Neural progenitor cell (in vitro differentiated cells): ENCODE measurements at regions not wholly inside any gene's neighbourhood (a gene's known extent, or its start where the extent isn't known, plus 50 kb on each side); places are given as distances from the start of the nearest gene placed in this dataset.

Experiments used
- DNase-seq: peaks from one replicate; pipeline ENCODE4 v3.0.0-alpha.2; 2016; ENCODE audit warnings: low spot score
- H2AFZ ChIP-seq: fragments of 200-600 bp; sonication (generic); replicated peaks from 2 replicates; pipeline ENCODE4 v1.6.1; 2016; ENCODE audit warnings: antibody characterized with exemption
- H3F3A ChIP-seq: fragments of 200-600 bp; sonication (generic); 2 replicates; pipeline ENCODE4 v1.6.1; 2016; ENCODE audit warnings: antibody characterized with exemption, low read depth
- H3K27ac ChIP-seq: fragments of 200-600 bp; sonication (generic); 2 replicates; pipeline ENCODE4 v1.5.1; 2016; ENCODE audit warnings: mild to moderate bottlenecking
- H3K27me3 ChIP-seq: fragments of 200-600 bp; sonication (generic); 2 replicates; pipeline ENCODE4 v1.6.1; 2016; ENCODE audit warnings: mild to moderate bottlenecking, moderate library complexity
- H3K36me3 ChIP-seq: fragments of 200-600 bp; sonication (generic); 2 replicates; pipeline ENCODE4 v1.5.1; 2016
- H3K4me1 ChIP-seq: fragments of 200-600 bp; sonication (generic); 2 replicates; pipeline ENCODE4 v1.6.1; 2016; ENCODE audit warnings: mixed run types
- H3K4me2 ChIP-seq: fragments of 200-600 bp; sonication (generic); 2 replicates; pipeline ENCODE4 v1.6.1; 2016
- H3K4me3 ChIP-seq: fragments of 200-600 bp; sonication (generic); 2 replicates; pipeline ENCODE4 v1.5.1; 2016
- H3K79me2 ChIP-seq: fragments of 200-600 bp; sonication (generic); 2 replicates; pipeline ENCODE4 v1.6.1; 2016; ENCODE audit warnings: low read depth
- H3K9ac ChIP-seq: fragments of 200-600 bp; sonication (generic); 2 replicates; pipeline ENCODE4 v1.6.1; 2016
- H3K9me3 ChIP-seq: fragments of 200-600 bp; sonication (generic); 2 replicates; pipeline ENCODE4 v1.5.1; 2016; ENCODE audit warnings: low read depth
- H4K20me1 ChIP-seq: fragments of 200-600 bp; sonication (generic); 2 replicates; pipeline ENCODE4 v1.6.1; 2016; ENCODE audit warnings: low read depth
- H3K27ac Mint-ChIP-seq: 3 replicates; pipeline ENCODE4 v1.8.0; 2021; ENCODE audit warnings: mixed read lengths
- H3K27me3 Mint-ChIP-seq: 2 replicates; pipeline ENCODE4 v1.8.0; 2022; ENCODE audit warnings: low read depth, mild to moderate bottlenecking, inconsistent platforms, moderate library complexity, mixed read lengths; ENCODE audit not compliant: insufficient read depth
- H3K36me3 Mint-ChIP-seq: 3 replicates; pipeline ENCODE4 v1.8.0; 2021; ENCODE audit warnings: mixed read lengths
- H3K4me1 Mint-ChIP-seq: 3 replicates; pipeline ENCODE4 v1.8.0; 2021; ENCODE audit warnings: mixed read lengths
- H3K4me3 Mint-ChIP-seq: 3 replicates; pipeline ENCODE4 v1.8.0; 2021; ENCODE audit warnings: mild to moderate bottlenecking, moderate library complexity, mixed read lengths
- H3K9me3 Mint-ChIP-seq: 3 replicates; pipeline ENCODE4 v1.8.0; 2020; ENCODE audit warnings: mixed read lengths
- EZH2 ChIP-seq: fragments of 200-600 bp; sonication (generic); IDR thresholded peaks from 2 replicates; pipeline ENCODE4 v1.6.1; 2017; ENCODE audit warnings: antibody characterized with exemption, mild to moderate bottlenecking, moderate library complexity
- EZH2phosphoT487 ChIP-seq: fragments of 200-600 bp; sonication (generic); IDR thresholded peaks from 2 replicates; pipeline ENCODE4 v1.6.1; 2017; ENCODE audit warnings: antibody characterized with exemption
- TF ChIP-seq, protein P1 (sequence below): fragments of 200-600 bp; sonication (generic); IDR thresholded peaks from 2 replicates; pipeline ENCODE4 v1.5.1; 2017; ENCODE audit warnings: antibody characterized with exemption, mild to moderate bottlenecking

DNA sequence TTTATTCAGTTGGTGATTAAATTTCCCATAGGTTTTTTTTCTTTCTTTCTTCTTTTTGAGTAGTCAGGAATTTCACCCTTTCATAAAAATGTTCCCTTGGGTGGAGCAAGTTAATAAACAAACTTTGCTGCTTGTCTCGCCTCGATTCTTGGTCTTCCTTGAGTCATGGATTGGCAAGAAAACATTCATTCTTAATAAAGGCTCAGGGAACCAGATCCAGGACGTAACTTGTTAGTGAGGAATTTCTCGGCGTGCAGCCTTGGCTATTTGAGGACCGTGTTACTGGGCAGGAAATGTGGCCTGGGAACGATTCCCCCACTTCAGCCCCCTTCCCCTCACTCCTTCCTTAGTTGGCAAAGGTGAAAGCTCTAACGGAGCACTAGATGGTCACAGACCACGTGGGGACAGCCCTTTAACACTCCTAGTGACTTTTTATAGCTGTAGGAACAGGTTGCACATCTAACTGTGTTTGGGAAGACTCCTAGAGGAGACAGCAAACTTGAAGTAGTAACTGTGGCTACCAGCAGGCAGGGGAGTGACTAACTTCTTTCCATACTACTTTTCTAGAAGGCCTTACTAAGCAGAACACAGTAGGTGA lies 106.8 kb downstream of the UCHL1 start:
- H3K9ac ChIP-seq = no peak overlapping the region
- H3K4me2 ChIP-seq = peak overlapping the region; percentile 99
- H3K79me2 ChIP-seq = peaks cover 4% of the 10 kb centered on the region
- peaks cover 58% of the 10 kb centered on the region for H3K27me3 ChIP-seq
- peak; percentile 37 for DNase-seq
- peak overlapping the region; percentile 72 for H2AFZ ChIP-seq
- peak overlapping the region; percentile 98 for H3K4me3 ChIP-seq
- no peak overlapping the region for H3K27ac ChIP-seq
- TF ChIP-seq EZH2 (no peak), EZH2phosphoT487 (no peak)
- TF ChIP-seq, protein P1, sequence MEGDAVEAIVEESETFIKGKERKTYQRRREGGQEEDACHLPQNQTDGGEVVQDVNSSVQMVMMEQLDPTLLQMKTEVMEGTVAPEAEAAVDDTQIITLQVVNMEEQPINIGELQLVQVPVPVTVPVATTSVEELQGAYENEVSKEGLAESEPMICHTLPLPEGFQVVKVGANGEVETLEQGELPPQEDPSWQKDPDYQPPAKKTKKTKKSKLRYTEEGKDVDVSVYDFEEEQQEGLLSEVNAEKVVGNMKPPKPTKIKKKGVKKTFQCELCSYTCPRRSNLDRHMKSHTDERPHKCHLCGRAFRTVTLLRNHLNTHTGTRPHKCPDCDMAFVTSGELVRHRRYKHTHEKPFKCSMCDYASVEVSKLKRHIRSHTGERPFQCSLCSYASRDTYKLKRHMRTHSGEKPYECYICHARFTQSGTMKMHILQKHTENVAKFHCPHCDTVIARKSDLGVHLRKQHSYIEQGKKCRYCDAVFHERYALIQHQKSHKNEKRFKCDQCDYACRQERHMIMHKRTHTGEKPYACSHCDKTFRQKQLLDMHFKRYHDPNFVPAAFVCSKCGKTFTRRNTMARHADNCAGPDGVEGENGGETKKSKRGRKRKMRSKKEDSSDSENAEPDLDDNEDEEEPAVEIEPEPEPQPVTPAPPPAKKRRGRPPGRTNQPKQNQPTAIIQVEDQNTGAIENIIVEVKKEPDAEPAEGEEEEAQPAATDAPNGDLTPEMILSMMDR = no peak
- Mint-ChIP-seq H3K27me3 (peaks cover 15% of the 10 kb centered on the region), H3K9me3 (no peaks in the 10 kb centered on the region), H3K4me1 (peaks cover 30% of the 10 kb centered on the region), H3K36me3 (no peaks in the 10 kb centered on the region), H3K4me3 (peak overlapping the region; percentile 60), H3K27ac (no peak overlapping the region)
- no peaks in the 10 kb centered on the region for H3K9me3 ChIP-seq
- H3K36me3 ChIP-seq = no peaks in the 10 kb centered on the region
- H4K20me1 ChIP-seq = peaks cover 11% of the 10 kb centered on the region
- peaks cover 52% of the 10 kb centered on the region for H3F3A ChIP-seq
- peaks cover 37% of the 10 kb centered on the region for H3K4me1 ChIP-seq

DNA sequence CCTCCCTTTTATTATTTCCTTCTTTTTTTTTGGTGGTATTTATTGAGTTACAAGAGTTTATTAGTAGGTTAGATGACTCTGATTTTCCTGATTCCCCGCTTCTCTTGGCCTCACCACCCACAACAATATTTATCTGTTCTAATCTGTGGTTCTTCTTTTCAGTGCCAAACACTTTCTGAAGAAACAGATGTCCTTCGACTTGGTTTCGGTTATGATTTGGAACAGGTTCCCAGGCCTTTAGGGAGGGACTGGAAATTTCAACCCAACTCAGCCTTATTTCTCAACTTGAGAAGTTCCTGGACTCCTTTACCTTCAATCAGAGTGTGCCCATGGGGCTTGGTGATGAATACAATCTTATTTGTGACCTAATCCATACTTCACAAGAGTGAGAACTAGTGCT lies 108.1 kb downstream of the UCHL1 start:
- Histone ChIP-seq H3K9me3 (no peaks in the 10 kb centered on the region), H3K36me3 (no peaks in the 10 kb centered on the region), H3K79me2 (peaks cover 4% of the 10 kb centered on the region), H3K27me3 (peaks cover 44% of the 10 kb centered on the region), H4K20me1 (peaks cover 11% of the 10 kb centered on the region), H3K4me1 (peaks cover 37% of the 10 kb centered on the region), H3K4me3 (no peak overlapping the region), H3K27ac (no peak overlapping the region), H3F3A (peaks cover 41% of the 10 kb centered on the region), H3K9ac (no peak overlapping the region), H3K4me2 (no peak overlapping the region), H2AFZ (no peak overlapping the region)
- no peak overlapping the region for H3K4me3 Mint-ChIP-seq
- H3K36me3 Mint-ChIP-seq = no peaks in the 10 kb centered on the region
- TF ChIP-seq, protein P1 = no peak
- H3K27me3 Mint-ChIP-seq = peaks cover 17% of the 10 kb centered on the region
- H3K27ac Mint-ChIP-seq = no peak overlapping the region
- DNase-seq = no peak
- no peaks in the 10 kb centered on the region for H3K9me3 Mint-ChIP-seq
- H3K4me1 Mint-ChIP-seq = peaks cover 23% of the 10 kb centered on the region

DNA sequence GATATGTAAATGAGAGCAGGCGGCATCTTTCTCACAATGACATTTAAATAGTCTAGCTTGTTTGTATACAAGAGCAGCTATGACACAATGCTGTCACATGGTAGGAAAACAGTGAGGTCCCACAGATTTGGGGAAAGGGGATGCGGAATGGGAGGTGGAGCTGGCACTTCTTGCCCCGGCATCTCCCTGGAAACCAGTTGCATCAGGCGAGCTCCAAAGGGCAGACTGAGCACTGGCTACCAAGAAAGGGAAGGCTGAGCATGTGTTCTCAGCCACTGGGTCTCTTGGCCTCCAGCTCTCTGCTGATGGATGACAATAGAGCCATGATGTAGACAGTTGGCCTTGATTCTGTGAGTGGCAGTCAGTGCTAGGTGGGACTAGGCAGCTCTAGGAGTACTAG lies 109.0 kb downstream of the UCHL1 start:
- no peaks in the 10 kb centered on the region for H3K9me3 Mint-ChIP-seq
- peaks cover 23% of the 10 kb centered on the region for H3K4me1 Mint-ChIP-seq
- DNase-seq = peak; percentile 17
- H3K4me1 ChIP-seq = peaks cover 37% of the 10 kb centered on the region
- H3K4me3 Mint-ChIP-seq = no peak overlapping the region
- H4K20me1 ChIP-seq = peaks cover 11% of the 10 kb centered on the region
- H3F3A ChIP-seq = peaks cover 36% of the 10 kb centered on the region
- H3K4me3 ChIP-seq = no peak overlapping the region
- peaks cover 17% of the 10 kb centered on the region for H3K27me3 Mint-ChIP-seq
- H3K79me2 ChIP-seq = peaks cover 4% of the 10 kb centered on the region
- no peak overlapping the region for H3K9ac ChIP-seq
- H3K36me3 Mint-ChIP-seq = no peaks in the 10 kb centered on the region
- no peaks in the 10 kb centered on the region for H3K36me3 ChIP-seq
- H3K27ac Mint-ChIP-seq = no peak overlapping the region
- peaks cover 37% of the 10 kb centered on the region for H3K27me3 ChIP-seq
- H3K27ac ChIP-seq = no peak overlapping the region
- H3K4me2 ChIP-seq = no peak overlapping the region
- no peaks in the 10 kb centered on the region for H3K9me3 ChIP-seq
- no peak overlapping the region for H2AFZ ChIP-seq
- no peak for TF ChIP-seq EZH2phosphoT487
- TF ChIP-seq, protein P1 = no peak
- TF ChIP-seq EZH2 = no peak
